GM12891 (cell line): ENCODE measurements at regions not wholly inside any gene's neighbourhood (a gene's known extent, or its start where the extent isn't known, plus 50 kb on each side); places are given as distances from the start of the nearest gene placed in this dataset.
A peak's percentile ranks its signal among the peaks of the same experiment; 100 is the strongest.

ENCODE experiments used
- DNase-seq: peaks from one replicate; pipeline ENCODE4 v3.0.0; 2011; ENCODE audit warnings: low spot score; ENCODE audit not compliant: insufficient read length
- FAIRE-seq: peaks from 2 replicates; lab custom pipeline; 2011; peaks lifted over from hg19 to GRCh38; lab: Jason Lieb, UNC
- PAX5 ChIP-seq: IDR thresholded peaks from 2 replicates; pipeline ENCODE4 v1.6.1; 2011; ENCODE audit warnings: low read length, moderate library complexity, mild to moderate bottlenecking; ENCODE audit not compliant: insufficient read depth, severe bottlenecking
- POLR2A ChIP-seq: IDR thresholded peaks from 2 replicates; pipeline ENCODE4 v1.6.1; 2011; ENCODE audit warnings: low read depth, low read length, control low read depth
- POLR2AphosphoS5 ChIP-seq: IDR thresholded peaks from 2 replicates; pipeline ENCODE4 v1.6.1; 2011; ENCODE audit warnings: low read depth, low read length, control low read depth
- POU2F2 ChIP-seq: IDR thresholded peaks from 2 replicates; pipeline ENCODE4 v1.6.1; 2011; ENCODE audit warnings: low read depth, mild to moderate bottlenecking, control low read depth, low read length, moderate library complexity
- SPI1 ChIP-seq: IDR thresholded peaks from 2 replicates; pipeline ENCODE4 v1.6.1; 2011; ENCODE audit warnings: low read depth, low read length, control low read depth
- TAF1 ChIP-seq: IDR thresholded peaks from 2 replicates; pipeline ENCODE4 v1.6.1; 2011; ENCODE audit warnings: low read depth, low read length, control low read depth

- no peak for TF ChIP-seq TAF1
- TF ChIP-seq POU2F2: no peak
- no peak for TF ChIP-seq PAX5
- no peak for TF ChIP-seq SPI1
- TF ChIP-seq POLR2A: no peak
- TF ChIP-seq POLR2AphosphoS5: no peak
- FAIRE-seq: no peak
Measured at GRCh38 chr3:26763723-26764122, 141.2 kb downstream of the LRRC3B start.

GRCh38 chr3:26766031-26766430 is 143.5 kb downstream of the LRRC3B start:
- no peak for FAIRE-seq
- no peak for TF ChIP-seq SPI1
- no peak for TF ChIP-seq PAX5
- no peak for TF ChIP-seq POU2F2
- TF ChIP-seq POLR2A: no peak
- TF ChIP-seq POLR2AphosphoS5: no peak
- TF ChIP-seq TAF1: no peak
- no peak for DNase-seq

More at GRCh38 chr3:26763723-26764122, 141.2 kb downstream of the LRRC3B start:
- no peak for DNase-seq

- DNase-seq (no peak), FAIRE-seq (no peak)
- TF ChIP-seq SPI1 (no peak), POLR2A (no peak), POU2F2 (no peak), POLR2AphosphoS5 (no peak), PAX5 (no peak), TAF1 (no peak)
Measured at GRCh38 chr3:26768068-26768651, 145.6 kb downstream of the LRRC3B start.

- FAIRE-seq (no peak), DNase-seq (no peak)
- peak; percentile 67 for TF ChIP-seq SPI1
- no peak for TF ChIP-seq TAF1
- no peak for TF ChIP-seq PAX5
Measured at GRCh38 chr3:26799679-26800317, 177.2 kb downstream of the LRRC3B start.

- TF ChIP-seq PAX5 (no peak), POLR2A (no peak), TAF1 (no peak)
- DNase-seq: no peak
- no peak for FAIRE-seq
Measured at GRCh38 chr3:26807272-26807671, 184.7 kb downstream of the LRRC3B start.

GRCh38 chr3:26825454-26825853 is 202.9 kb downstream of the LRRC3B start:
- TF ChIP-seq POLR2AphosphoS5: no peak
- TF ChIP-seq PAX5: no peak
- TF ChIP-seq TAF1: no peak
- no peak for TF ChIP-seq SPI1
- no peak for TF ChIP-seq POLR2A
- TF ChIP-seq POU2F2: no peak
- no peak for FAIRE-seq
- DNase-seq: no peak

GRCh38 chr3:26827169-26827568 is 204.6 kb downstream of the LRRC3B start:
- DNase-seq (no peak), FAIRE-seq (no peak)
- TF ChIP-seq POU2F2: no peak

GRCh38 chr3:26838026-26838425 is 215.5 kb downstream of the LRRC3B start:
- no peak for FAIRE-seq

GRCh38 chr3:26839001-26839400 is 216.4 kb downstream of the LRRC3B start:
- FAIRE-seq (no peak), DNase-seq (no peak)
- TF ChIP-seq POLR2A: no peak
- no peak for TF ChIP-seq SPI1
- no peak for TF ChIP-seq TAF1
- no peak for TF ChIP-seq POU2F2
- TF ChIP-seq POLR2AphosphoS5: no peak
- no peak for TF ChIP-seq PAX5

More at GRCh38 chr3:26838026-26838425, 215.5 kb downstream of the LRRC3B start:
- TF ChIP-seq POLR2A (no peak), TAF1 (no peak), PAX5 (no peak), POU2F2 (no peak), POLR2AphosphoS5 (no peak), SPI1 (no peak)
- DNase-seq: no peak

DNA sequence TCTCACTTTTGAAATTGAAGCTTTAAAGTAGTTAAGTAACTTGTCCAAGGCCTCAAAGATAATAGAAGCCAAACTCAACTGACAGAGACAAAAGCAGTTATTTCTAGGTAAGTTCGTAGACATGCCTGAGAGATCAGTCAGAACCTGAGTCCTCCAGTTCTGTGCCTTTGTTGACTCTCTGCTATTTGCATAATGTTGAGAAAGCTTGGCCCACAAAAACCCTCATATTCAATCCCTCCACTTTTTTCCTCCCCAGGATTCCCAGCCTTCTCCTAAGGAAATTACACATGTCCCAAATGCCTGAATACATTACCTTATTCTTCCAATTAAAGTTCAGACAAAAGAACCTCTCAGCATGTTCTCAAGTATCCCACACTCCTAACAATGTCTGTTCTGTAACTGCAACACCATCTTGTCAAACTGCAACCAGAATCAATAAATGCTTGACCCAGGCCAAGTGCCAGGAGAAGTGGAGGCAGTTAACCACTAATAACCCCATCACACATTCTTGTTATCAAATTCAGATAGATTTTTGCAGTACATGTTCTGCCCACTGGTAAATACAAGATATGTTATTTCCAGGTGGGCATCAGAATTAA is 217.8 kb downstream of the LRRC3B start:
- TF ChIP-seq TAF1 (no peak), SPI1 (no peak), POLR2A (no peak), POU2F2 (no peak), PAX5 (no peak), POLR2AphosphoS5 (no peak)
- no peak for FAIRE-seq
- DNase-seq: no peak

GRCh38 chr3:26845194-26845593 is 222.6 kb downstream of the LRRC3B start:
- no peak for TF ChIP-seq SPI1
- FAIRE-seq (no peak), DNase-seq (no peak)
